ENCODE measurements at regions not wholly inside any gene's neighbourhood (a gene's known extent, or its start where the extent isn't known, plus 50 kb on each side); places are given as distances from the start of the nearest gene placed in this dataset.

DNA sequence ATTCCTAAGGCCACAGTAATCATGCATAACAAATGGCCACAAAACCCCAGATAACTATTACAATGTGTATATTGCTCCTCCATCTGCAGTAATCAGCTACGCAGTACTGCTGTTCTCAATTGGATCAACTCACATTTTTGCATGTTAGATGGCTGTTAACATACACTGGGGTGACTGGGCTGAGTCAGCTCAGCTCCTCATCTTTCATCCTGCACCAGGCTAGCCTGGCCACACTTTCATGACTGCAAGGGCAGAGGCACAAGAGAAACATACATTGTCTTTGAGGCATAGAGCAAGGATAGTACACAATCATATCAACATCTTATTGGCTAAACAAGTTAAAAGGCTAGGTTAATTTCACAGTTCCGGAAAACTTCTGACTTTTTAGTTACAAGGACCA, 306.6 kb downstream of the SLC6A15 start:
- TF ChIP-seq, protein P1, sequence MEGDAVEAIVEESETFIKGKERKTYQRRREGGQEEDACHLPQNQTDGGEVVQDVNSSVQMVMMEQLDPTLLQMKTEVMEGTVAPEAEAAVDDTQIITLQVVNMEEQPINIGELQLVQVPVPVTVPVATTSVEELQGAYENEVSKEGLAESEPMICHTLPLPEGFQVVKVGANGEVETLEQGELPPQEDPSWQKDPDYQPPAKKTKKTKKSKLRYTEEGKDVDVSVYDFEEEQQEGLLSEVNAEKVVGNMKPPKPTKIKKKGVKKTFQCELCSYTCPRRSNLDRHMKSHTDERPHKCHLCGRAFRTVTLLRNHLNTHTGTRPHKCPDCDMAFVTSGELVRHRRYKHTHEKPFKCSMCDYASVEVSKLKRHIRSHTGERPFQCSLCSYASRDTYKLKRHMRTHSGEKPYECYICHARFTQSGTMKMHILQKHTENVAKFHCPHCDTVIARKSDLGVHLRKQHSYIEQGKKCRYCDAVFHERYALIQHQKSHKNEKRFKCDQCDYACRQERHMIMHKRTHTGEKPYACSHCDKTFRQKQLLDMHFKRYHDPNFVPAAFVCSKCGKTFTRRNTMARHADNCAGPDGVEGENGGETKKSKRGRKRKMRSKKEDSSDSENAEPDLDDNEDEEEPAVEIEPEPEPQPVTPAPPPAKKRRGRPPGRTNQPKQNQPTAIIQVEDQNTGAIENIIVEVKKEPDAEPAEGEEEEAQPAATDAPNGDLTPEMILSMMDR (IDR thresholded peaks at IDR 0.05): no peak
- TF ChIP-seq POLR2AphosphoS5 (IDR thresholded peaks at IDR 0.05): no peak
- TF ChIP-seq POLR2A (IDR thresholded peaks at IDR 0.05): no peak
- no peak for TF ChIP-seq EP300 (IDR thresholded peaks at IDR 0.05; ENCODE audit: low read depth)
